Dendritic cell treated with granulocyte-macrophage colony-stimulating factor and Interleukin-4, amounts not matched to agents 40 ng/mL and 50 ng/mL, for 4 days (primary cell): ENCODE measurements at regions not wholly inside any gene's neighbourhood (a gene's known extent, or its start where the extent isn't known, plus 50 kb on each side); places are given as distances from the start of the nearest gene placed in this dataset.
A peak's percentile ranks its signal among the peaks of the same experiment; 100 is the strongest.

Experiments used
- H3K27ac Mint-ChIP-seq: one replicate; pipeline ENCODE4 v1.8.0; 2022; ENCODE audit warnings: mild to moderate bottlenecking, mixed read lengths
- H3K27me3 Mint-ChIP-seq: one replicate; pipeline ENCODE4 v1.8.0; 2022; ENCODE audit warnings: mild to moderate bottlenecking, mixed read lengths
- H3K36me3 Mint-ChIP-seq: one replicate; pipeline ENCODE4 v1.8.0; 2022; ENCODE audit warnings: low read depth, mixed read lengths
- H3K4me1 Mint-ChIP-seq: one replicate; pipeline ENCODE4 v1.8.0; 2022; ENCODE audit warnings: low read depth, mixed read lengths
- H3K4me3 Mint-ChIP-seq: one replicate; pipeline ENCODE4 v1.8.0; 2022; ENCODE audit warnings: mild to moderate bottlenecking, moderate library complexity, mixed read lengths
- H3K9me3 Mint-ChIP-seq: one replicate; pipeline ENCODE4 v1.8.0; 2022; ENCODE audit warnings: mixed read lengths
- intact Hi-C: fragments of 100-400 bp; cut with micrococcal nuclease; formaldehyde crosslinking; loops from one replicate; pipeline ENCODE4 v1.15.0; 2022

- intact Hi-C loops, result no loop called here
- H3K9me3 Mint-ChIP-seq, result peaks cover 9% of the 10 kb centered on the region
- H3K4me1 Mint-ChIP-seq, result no peaks in the 10 kb centered on the region
- H3K36me3 Mint-ChIP-seq, result no peaks in the 10 kb centered on the region
- H3K27me3 Mint-ChIP-seq, result no peaks in the 10 kb centered on the region
- H3K27ac Mint-ChIP-seq, result no peak overlapping the region
- H3K4me3 Mint-ChIP-seq, result no peak overlapping the region
Measured at GRCh38 chr9:99457406-99457805, 235.3 kb downstream of the SEC61B start.

- Mint-ChIP-seq H3K4me1 (no peaks in the 10 kb centered on the region), H3K9me3 (peaks cover 9% of the 10 kb centered on the region), H3K27me3 (no peaks in the 10 kb centered on the region), H3K27ac (no peak overlapping the region), H3K4me3 (no peak overlapping the region), H3K36me3 (no peaks in the 10 kb centered on the region)
- intact Hi-C loops, result no loop called here
Measured at GRCh38 chr9:99457981-99458380, 235.9 kb downstream of the SEC61B start.

GRCh38 chr9:99459919-99460318, 237.8 kb downstream of the SEC61B start:
- Mint-ChIP-seq H3K4me1 (no peaks in the 10 kb centered on the region), H3K36me3 (no peaks in the 10 kb centered on the region), H3K27me3 (no peaks in the 10 kb centered on the region), H3K4me3 (no peak overlapping the region), H3K9me3 (peaks cover 9% of the 10 kb centered on the region), H3K27ac (no peak overlapping the region)
- intact Hi-C loops, result loop anchor here (10.0 kb wide), 1 partner anchor 45 kb away; no protein-coding TSS in a partner anchor

- Mint-ChIP-seq H3K4me3 (no peak overlapping the region), H3K36me3 (no peaks in the 10 kb centered on the region), H3K27ac (no peak overlapping the region), H3K27me3 (no peaks in the 10 kb centered on the region), H3K9me3 (peaks cover 9% of the 10 kb centered on the region), H3K4me1 (no peaks in the 10 kb centered on the region)
- intact Hi-C loops, result loop anchor here (10.0 kb wide), 1 partner anchor 48 kb away; no protein-coding TSS in a partner anchor
Measured at GRCh38 chr9:99463131-99463530, 241.0 kb downstream of the SEC61B start.

- Mint-ChIP-seq H3K4me1 (no peaks in the 10 kb centered on the region), H3K36me3 (no peaks in the 10 kb centered on the region)
- intact Hi-C loops, result loop anchor here (10.0 kb wide), 1 partner anchor 50 kb away; no protein-coding TSS in a partner anchor
Measured at GRCh38 chr9:99464568-99464967, 242.5 kb downstream of the SEC61B start.

GRCh38 chr9:99465231-99465907, 243.3 kb downstream of the SEC61B start:
- H3K4me3 Mint-ChIP-seq, result no peak overlapping the region
- peaks cover 9% of the 10 kb centered on the region for H3K9me3 Mint-ChIP-seq
- peaks cover 7% of the 10 kb centered on the region for H3K4me1 Mint-ChIP-seq
- H3K27ac Mint-ChIP-seq, result no peak overlapping the region
- intact Hi-C loops, result loop anchor here (10.0 kb wide), 1 partner anchor 51 kb away; no protein-coding TSS in a partner anchor
- peaks cover 3% of the 10 kb centered on the region for H3K27me3 Mint-ChIP-seq
- H3K36me3 Mint-ChIP-seq, result no peaks in the 10 kb centered on the region

More at GRCh38 chr9:99464568-99464967, 242.5 kb downstream of the SEC61B start:
- Mint-ChIP-seq H3K27me3 (peaks cover 3% of the 10 kb centered on the region), H3K27ac (no peak overlapping the region), H3K9me3 (peaks cover 9% of the 10 kb centered on the region), H3K4me3 (no peak overlapping the region)

GRCh38 chr9:99466104-99466503, 244.0 kb downstream of the SEC61B start:
- Mint-ChIP-seq H3K27me3 (peaks cover 3% of the 10 kb centered on the region), H3K4me3 (no peak overlapping the region), H3K4me1 (peaks cover 12% of the 10 kb centered on the region), H3K36me3 (no peaks in the 10 kb centered on the region), H3K9me3 (peaks cover 9% of the 10 kb centered on the region), H3K27ac (no peak overlapping the region)
- intact Hi-C loops, result loop anchor here (10.0 kb wide), 1 partner anchor 51 kb away; no protein-coding TSS in a partner anchor

- no peak overlapping the region for H3K27ac Mint-ChIP-seq
- peaks cover 18% of the 10 kb centered on the region for H3K4me1 Mint-ChIP-seq
- intact Hi-C loops, result loop anchor here (10.0 kb wide), 1 partner anchor 52 kb away; no protein-coding TSS in a partner anchor
- H3K9me3 Mint-ChIP-seq, result peaks cover 3% of the 10 kb centered on the region
- H3K27me3 Mint-ChIP-seq, result peaks cover 3% of the 10 kb centered on the region
- H3K4me3 Mint-ChIP-seq, result no peak overlapping the region
- H3K36me3 Mint-ChIP-seq, result no peaks in the 10 kb centered on the region
Measured at GRCh38 chr9:99466781-99467180, 244.7 kb downstream of the SEC61B start.

- H3K27ac Mint-ChIP-seq, result no peak overlapping the region
- H3K9me3 Mint-ChIP-seq, result no peaks in the 10 kb centered on the region
- H3K36me3 Mint-ChIP-seq, result no peaks in the 10 kb centered on the region
- H3K4me1 Mint-ChIP-seq, result peaks cover 42% of the 10 kb centered on the region
- no peak overlapping the region for H3K4me3 Mint-ChIP-seq
- peaks cover 3% of the 10 kb centered on the region for H3K27me3 Mint-ChIP-seq
- intact Hi-C loops, result loop anchor here (5.0 kb wide), 2 partner anchors 39 to 41 kb away; no protein-coding TSS in a partner anchor
Measured at GRCh38 chr9:99471033-99471432, 249.0 kb downstream of the SEC61B start.

GRCh38 chr9:99472240-99472915, 250.3 kb downstream of the SEC61B start:
- Mint-ChIP-seq H3K9me3 (no peaks in the 10 kb centered on the region), H3K4me1 (peaks cover 42% of the 10 kb centered on the region)
- intact Hi-C loops, result loop anchor here (5.0 kb wide), 2 partner anchors 40 kb away; no protein-coding TSS in a partner anchor

GRCh38 chr9:99472916-99473245, 250.8 kb downstream of the SEC61B start:
- Mint-ChIP-seq H3K27ac (no peak overlapping the region), H3K36me3 (no peaks in the 10 kb centered on the region), H3K9me3 (no peaks in the 10 kb centered on the region), H3K4me1 (peaks cover 42% of the 10 kb centered on the region), H3K27me3 (peaks cover 3% of the 10 kb centered on the region), H3K4me3 (no peak overlapping the region)
- intact Hi-C loops, result loop anchor here (5.0 kb wide), 2 partner anchors 39 to 41 kb away; no protein-coding TSS in a partner anchor

More at GRCh38 chr9:99472240-99472915, 250.3 kb downstream of the SEC61B start:
- H3K27ac Mint-ChIP-seq, result peak overlapping the region; percentile 65
- H3K4me3 Mint-ChIP-seq, result no peak overlapping the region
- no peaks in the 10 kb centered on the region for H3K36me3 Mint-ChIP-seq
- peaks cover 3% of the 10 kb centered on the region for H3K27me3 Mint-ChIP-seq

- intact Hi-C loops, result loop anchor here (5.0 kb wide), 2 partner anchors 38 to 42 kb away; no protein-coding TSS in a partner anchor
- Mint-ChIP-seq H3K4me3 (no peak overlapping the region), H3K27me3 (no peaks in the 10 kb centered on the region), H3K27ac (no peak overlapping the region), H3K36me3 (no peaks in the 10 kb centered on the region), H3K4me1 (peaks cover 42% of the 10 kb centered on the region), H3K9me3 (no peaks in the 10 kb centered on the region)
Measured at GRCh38 chr9:99474186-99474585, 252.1 kb downstream of the SEC61B start.

GRCh38 chr9:99475401-99476065, 253.5 kb downstream of the SEC61B start:
- H3K36me3 Mint-ChIP-seq, result no peaks in the 10 kb centered on the region
- H3K9me3 Mint-ChIP-seq, result no peaks in the 10 kb centered on the region
- no peak overlapping the region for H3K27ac Mint-ChIP-seq
- no peaks in the 10 kb centered on the region for H3K27me3 Mint-ChIP-seq
- H3K4me3 Mint-ChIP-seq, result no peak overlapping the region
- peaks cover 33% of the 10 kb centered on the region for H3K4me1 Mint-ChIP-seq
- intact Hi-C loops, result no loop called here
